Natural killer cell (primary cell): ENCODE measurements at regions not wholly inside any gene's neighbourhood (a gene's known extent, or its start where the extent isn't known, plus 50 kb on each side); places are given as distances from the start of the nearest gene placed in this dataset.

Source experiments
- ATAC-seq, 3 donors: fragments of 150-1000 bp in 2 of 3; fragments of 200-7000 bp in 1 of 3; cut with Tn5 transposase; 1 replicate in 1 of 3; 2 replicates in 2 of 3; pipeline ENCODE4 v1.10.0; 2021; ENCODE audit warnings: mild to moderate bottlenecking in 2 of 3, moderate library complexity in 2 of 3
- DNase-seq, 2 donors: peaks; one replicate each; pipeline versions ENCODE4 v3.0.0 to v3.0.0-alpha.2; 2013 to 2021; ENCODE audit warnings: mixed read lengths in 1 of 2
- H3K27ac ChIP-seq: one replicate; pipeline ENCODE4 v1.5.1; 2013; ENCODE audit warnings: mild to moderate bottlenecking, low read length
- H3K27me3 ChIP-seq: one replicate; pipeline ENCODE4 v1.6.1; 2013; ENCODE audit warnings: low read length; ENCODE audit not compliant: control insufficient read depth, insufficient read depth
- H3K36me3 ChIP-seq: one replicate; pipeline ENCODE4 v1.6.1; 2013; ENCODE audit warnings: low read length; ENCODE audit not compliant: control insufficient read depth, insufficient read depth
- H3K4me1 ChIP-seq: one replicate; pipeline ENCODE4 v1.6.1; 2013; ENCODE audit warnings: low read length; ENCODE audit not compliant: control insufficient read depth, insufficient read depth
- H3K4me3 ChIP-seq: one replicate; pipeline ENCODE4 v1.5.1; 2013; ENCODE audit warnings: low read length
- H3K9me3 ChIP-seq: one replicate; pipeline ENCODE4 v1.6.1; 2013; ENCODE audit warnings: low read length; ENCODE audit not compliant: control insufficient read depth, insufficient read depth
- H3K27ac Mint-ChIP-seq, 2 donors: one replicate each; pipeline ENCODE4 v1.8.0; 2022; ENCODE audit warnings: mild to moderate bottlenecking in 2 of 2, mixed read lengths in 2 of 2, moderate library complexity in 1 of 2
- H3K27me3 Mint-ChIP-seq, 2 donors: one replicate each; pipeline ENCODE4 v1.8.0; 2022; ENCODE audit warnings: low read depth in 2 of 2, mixed read lengths in 2 of 2
- H3K36me3 Mint-ChIP-seq: one replicate; pipeline ENCODE4 v1.8.0; 2022; ENCODE audit warnings: mixed read lengths
- H3K4me1 Mint-ChIP-seq, 2 donors: one replicate each; pipeline ENCODE4 v1.8.0; 2022; ENCODE audit warnings: mixed read lengths in 2 of 2
- H3K4me3 Mint-ChIP-seq: one replicate; pipeline ENCODE4 v1.8.0; 2022; ENCODE audit warnings: mild to moderate bottlenecking, moderate library complexity, mixed read lengths
- H3K9me3 Mint-ChIP-seq, 2 donors: one replicate each; pipeline ENCODE4 v1.8.0; 2022; ENCODE audit warnings: mixed read lengths in 2 of 2
- WGBS: methylation state at CpG from one replicate; pipeline ENCODE4 v1.1.7; 2013; ENCODE audit warnings: missing lambda C conversion rate; ENCODE audit not compliant: insufficient coverage; 5-methylcytosine and 5-hydroxymethylcytosine counted together
- intact Hi-C: fragments of 100-400 bp; cut with micrococcal nuclease; formaldehyde crosslinking; loops from one replicate; pipeline ENCODE4 v1.14.2; 2022
- TF ChIP-seq, protein P1 (sequence below): fragments of 200-600 bp; IDR thresholded peaks from one replicate; pipeline ENCODE4 v1.8.0; 2022; ENCODE audit warnings: antibody characterized with exemption

DNA sequence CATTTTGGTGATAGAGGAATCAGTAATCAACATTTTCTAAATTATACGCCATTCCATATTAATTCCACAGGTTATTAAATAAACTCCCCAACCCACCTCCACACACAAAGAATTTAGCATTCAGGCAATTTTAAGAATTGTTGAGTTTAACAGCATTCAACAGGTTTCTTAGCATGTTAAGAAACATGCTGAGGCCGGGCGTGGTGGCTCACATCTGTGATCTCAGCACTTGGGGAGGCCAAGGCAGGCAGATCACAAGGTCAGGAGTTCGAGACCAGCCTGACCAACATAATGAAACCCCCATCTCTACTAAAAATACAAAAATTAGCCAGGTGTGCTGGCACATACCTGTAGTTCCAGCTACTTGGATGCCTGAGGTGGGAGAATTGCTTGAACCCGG, 64.0 kb upstream of the PHACTR2 start:
- Mint-ChIP-seq H3K9me3 (no peaks in the 10 kb centered on the region), H3K27ac (no peak overlapping the region), H3K4me3 (no peak overlapping the region), H3K36me3 (no peaks in the 10 kb centered on the region), H3K4me1 (peaks cover 21 to 26% of the 10 kb centered on the region in 2 donors), H3K27me3 (no peaks in the 10 kb centered on the region)
- Histone ChIP-seq H3K27ac (no peak overlapping the region), H3K36me3 (no peaks in the 10 kb centered on the region), H3K27me3 (no peaks in the 10 kb centered on the region), H3K9me3 (no peaks in the 10 kb centered on the region), H3K4me1 (peaks cover 5% of the 10 kb centered on the region), H3K4me3 (no peak overlapping the region)
- intact Hi-C loops: no loop called here
- 93% methylated on average over 5 of the region's 5 CpGs for WGBS
- DNase-seq: no peak
- ATAC-seq: no peak
- TF ChIP-seq, protein P1, sequence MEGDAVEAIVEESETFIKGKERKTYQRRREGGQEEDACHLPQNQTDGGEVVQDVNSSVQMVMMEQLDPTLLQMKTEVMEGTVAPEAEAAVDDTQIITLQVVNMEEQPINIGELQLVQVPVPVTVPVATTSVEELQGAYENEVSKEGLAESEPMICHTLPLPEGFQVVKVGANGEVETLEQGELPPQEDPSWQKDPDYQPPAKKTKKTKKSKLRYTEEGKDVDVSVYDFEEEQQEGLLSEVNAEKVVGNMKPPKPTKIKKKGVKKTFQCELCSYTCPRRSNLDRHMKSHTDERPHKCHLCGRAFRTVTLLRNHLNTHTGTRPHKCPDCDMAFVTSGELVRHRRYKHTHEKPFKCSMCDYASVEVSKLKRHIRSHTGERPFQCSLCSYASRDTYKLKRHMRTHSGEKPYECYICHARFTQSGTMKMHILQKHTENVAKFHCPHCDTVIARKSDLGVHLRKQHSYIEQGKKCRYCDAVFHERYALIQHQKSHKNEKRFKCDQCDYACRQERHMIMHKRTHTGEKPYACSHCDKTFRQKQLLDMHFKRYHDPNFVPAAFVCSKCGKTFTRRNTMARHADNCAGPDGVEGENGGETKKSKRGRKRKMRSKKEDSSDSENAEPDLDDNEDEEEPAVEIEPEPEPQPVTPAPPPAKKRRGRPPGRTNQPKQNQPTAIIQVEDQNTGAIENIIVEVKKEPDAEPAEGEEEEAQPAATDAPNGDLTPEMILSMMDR: no peak

DNA sequence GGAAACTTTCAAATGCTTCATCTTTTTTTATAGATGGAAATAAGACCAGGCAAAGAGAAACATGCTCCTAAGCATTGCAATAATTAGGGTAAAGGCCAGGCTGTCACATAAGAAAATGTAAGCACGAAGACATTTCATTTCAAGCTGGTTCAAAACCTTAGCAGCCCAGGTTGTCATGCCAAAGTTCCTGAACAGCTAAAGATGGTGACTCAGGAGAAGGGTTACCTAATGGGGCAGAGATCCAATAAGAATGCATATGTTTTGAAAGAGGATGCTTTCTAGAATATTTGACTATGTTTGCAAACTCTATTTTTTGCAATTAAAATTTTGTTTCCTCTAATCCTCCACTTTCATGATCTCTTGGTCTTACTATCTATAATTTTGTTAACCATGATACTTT, 65.6 kb upstream of the PHACTR2 start:
- Histone ChIP-seq H3K4me1 (peaks cover 5% of the 10 kb centered on the region), H3K36me3 (no peaks in the 10 kb centered on the region), H3K9me3 (no peaks in the 10 kb centered on the region), H3K27ac (no peak overlapping the region), H3K27me3 (no peaks in the 10 kb centered on the region), H3K4me3 (no peak overlapping the region)
- Mint-ChIP-seq H3K9me3 (no peaks in the 10 kb centered on the region), H3K4me3 (no peak overlapping the region), H3K27me3 (no peaks in the 10 kb centered on the region), H3K36me3 (no peaks in the 10 kb centered on the region), H3K4me1 (peaks cover 15 to 22% of the 10 kb centered on the region in 2 donors), H3K27ac (no peak overlapping the region)
- TF ChIP-seq, protein P1: no peak
- WGBS: 100% methylated on average over 1 of the region's 1 CpG
- intact Hi-C loops: no loop called here
- ATAC-seq: no peak
- DNase-seq: no peak

DNA sequence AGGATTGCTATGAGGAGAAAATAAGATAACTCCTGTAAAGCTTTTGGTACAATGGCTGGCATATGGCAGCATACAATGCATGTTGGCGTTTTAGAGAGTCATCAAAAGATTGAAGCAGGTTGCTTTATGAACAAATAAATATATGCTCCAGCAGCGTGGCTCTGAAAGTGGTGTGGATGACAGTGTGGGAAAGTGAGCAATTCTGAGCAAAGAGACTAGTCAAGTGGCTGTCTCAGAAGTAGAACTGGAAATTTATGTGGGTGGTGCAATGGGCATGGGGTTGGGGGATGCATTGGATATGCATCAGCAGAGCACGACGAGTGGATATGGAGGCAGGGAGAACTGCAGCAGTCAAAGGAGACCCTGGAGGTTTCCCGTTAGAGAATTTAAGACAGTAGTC, 66.2 kb upstream of the PHACTR2 start:
- no peak overlapping the region for H3K4me3 Mint-ChIP-seq
- H3K27me3 Mint-ChIP-seq: no peaks in the 10 kb centered on the region
- TF ChIP-seq, protein P1: no peak
- no peaks in the 10 kb centered on the region for H3K36me3 ChIP-seq
- no peak for DNase-seq
- peaks cover 12 to 16% of the 10 kb centered on the region in 2 donors for H3K4me1 Mint-ChIP-seq
- ATAC-seq: no peak
- no peaks in the 10 kb centered on the region for H3K9me3 Mint-ChIP-seq
- 93% methylated on average over 5 of the region's 5 CpGs for WGBS
- H3K27me3 ChIP-seq: no peaks in the 10 kb centered on the region
- H3K4me3 ChIP-seq: no peak overlapping the region
- no peaks in the 10 kb centered on the region for H3K36me3 Mint-ChIP-seq
- H3K27ac Mint-ChIP-seq: no peak overlapping the region
- intact Hi-C loops: no loop called here
- no peaks in the 10 kb centered on the region for H3K9me3 ChIP-seq
- H3K27ac ChIP-seq: no peak overlapping the region
- peaks cover 5% of the 10 kb centered on the region for H3K4me1 ChIP-seq

DNA sequence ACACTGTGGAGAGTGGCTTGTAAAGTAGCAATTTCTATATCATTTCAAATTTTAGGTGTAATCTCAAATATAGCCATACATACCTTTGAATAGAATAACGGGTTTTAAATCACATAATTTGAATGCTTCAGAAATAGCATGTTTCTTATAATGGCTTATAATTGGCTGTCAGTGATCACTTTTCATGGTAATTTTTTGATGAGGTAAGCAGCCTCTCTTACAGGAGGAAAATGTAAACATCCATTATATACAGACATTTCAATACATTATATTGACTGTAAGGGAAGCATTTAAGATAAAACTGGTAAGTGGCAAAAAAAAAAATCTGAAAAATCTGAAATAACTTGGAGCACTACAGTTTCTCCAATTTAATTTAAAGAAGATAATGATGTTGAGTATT, 67.8 kb upstream of the PHACTR2 start:
- H3K36me3 ChIP-seq: no peaks in the 10 kb centered on the region
- no peaks in the 10 kb centered on the region for H3K9me3 ChIP-seq
- H3K27ac Mint-ChIP-seq: no peak overlapping the region
- H3K27me3 Mint-ChIP-seq: no peaks in the 10 kb centered on the region
- peaks cover 8 to 12% of the 10 kb centered on the region in 2 donors for H3K4me1 Mint-ChIP-seq
- ATAC-seq (no peak), DNase-seq (no peak)
- H3K4me3 ChIP-seq: no peak overlapping the region
- no peaks in the 10 kb centered on the region for H3K27me3 ChIP-seq
- TF ChIP-seq, protein P1: no peak
- no peaks in the 10 kb centered on the region for H3K36me3 Mint-ChIP-seq
- H3K9me3 Mint-ChIP-seq: no peaks in the 10 kb centered on the region
- intact Hi-C loops: no loop called here
- H3K4me3 Mint-ChIP-seq: no peak overlapping the region
- no CpG with 5 or more reads among the region's 1 CpG for WGBS
- H3K4me1 ChIP-seq: peaks cover 5% of the 10 kb centered on the region
- H3K27ac ChIP-seq: no peak overlapping the region
